Pancreas (tissue), 10 donors: ENCODE measurements at regions not wholly inside any gene's neighbourhood (a gene's known extent, or its start where the extent isn't known, plus 50 kb on each side); places are given as distances from the start of the nearest gene placed in this dataset.
"Not testable (repeated sequence)": the region's sequence is repeated elsewhere in the genome, so short reads cannot be mapped to it uniquely, and the experiment has no call there.

Experiments
- ATAC-seq, 4 donors: fragments of 200-7000 bp; cut with Tn5 transposase; one replicate each; pipeline versions ENCODE4 v1.8.0 to v1.9.1; 2020; ENCODE audit warnings: mild to moderate bottlenecking in 4 of 4, moderate library complexity in 4 of 4
- DNase-seq, 6 donors: peaks; one replicate each; pipeline ENCODE4 v3.0.0-alpha.2; 2020
- FAIRE-seq: peaks from 2 replicates; lab custom pipeline; 2012; peaks lifted over from hg19 to GRCh38; lab: Jason Lieb, UNC
- H3K27ac ChIP-seq, 4 donors: fragments of 200-600 bp; sonication (generic); 1 replicate in 3 of 4; 2 replicates in 1 of 4; pipeline versions ENCODE4 v1.5.0 to v1.8.0; 2020
- H3K27me3 ChIP-seq, 4 donors: fragments of 200-600 bp; one replicate each; pipeline ENCODE4 v1.8.0; 2021
- H3K36me3 ChIP-seq, 3 donors: fragments of 200-600 bp; sonication (generic) in 1 of 3; one replicate each; pipeline versions ENCODE4 v1.5.0 to v1.8.0; 2020 to 2021
- H3K4me1 ChIP-seq, 3 donors: fragments of 200-600 bp; one replicate each; pipeline ENCODE4 v1.8.0; 2021
- H3K4me3 ChIP-seq, 4 donors: fragments of 200-600 bp; sonication (generic) in 2 of 4; one replicate each; pipeline versions ENCODE4 v1.5.0 to v1.8.0; 2020 to 2021
- H3K9me3 ChIP-seq, 4 donors: fragments of 200-600 bp; one replicate each; pipeline ENCODE4 v1.8.0; 2021
- WGBS, 2 donors: extraction: QIAGEN DNeasy Blood & Tissue Kit; methylation state at CpG; one replicate each; pipeline ENCODE4 v1.1.7; 2013; 5-methylcytosine and 5-hydroxymethylcytosine counted together
- intact Hi-C, 3 donors: fragments of 100-400 bp; cut with DNase I; formaldehyde crosslinking; loops; one replicate each; pipeline versions ENCODE4 v1.11.1 to v1.14.2; 2022
- TF ChIP-seq, protein P1 (sequence below), 4 donors: fragments of 200-600 bp; sonication (generic) in 3 of 4; IDR thresholded peaks; one replicate each; pipeline versions ENCODE4 v1.5.0 to v1.8.0; 2021; ENCODE audit warnings: antibody characterized with exemption in 4 of 4
- donor health status: healthy with polysubstance abuse.
- donor health status: DM: no; HTN: no; CAD: no; lungs with moderate emphysema.
- donor health status: DM: no; HTN: no; CAD: no.
- donor health status: control.
- donor health status: control.
- donor health status: Bipolar disorder and iron deficiency.
- donor health status: DM: yes; HTN: yes; CAD: no.
- donor health status: DM: no; HTN: no; CAD: no.
- donor health status: DM: no; HTN: no; CAD: no.
- donor health status: DM: yes; HTN: yes; CAD: no.

DNA sequence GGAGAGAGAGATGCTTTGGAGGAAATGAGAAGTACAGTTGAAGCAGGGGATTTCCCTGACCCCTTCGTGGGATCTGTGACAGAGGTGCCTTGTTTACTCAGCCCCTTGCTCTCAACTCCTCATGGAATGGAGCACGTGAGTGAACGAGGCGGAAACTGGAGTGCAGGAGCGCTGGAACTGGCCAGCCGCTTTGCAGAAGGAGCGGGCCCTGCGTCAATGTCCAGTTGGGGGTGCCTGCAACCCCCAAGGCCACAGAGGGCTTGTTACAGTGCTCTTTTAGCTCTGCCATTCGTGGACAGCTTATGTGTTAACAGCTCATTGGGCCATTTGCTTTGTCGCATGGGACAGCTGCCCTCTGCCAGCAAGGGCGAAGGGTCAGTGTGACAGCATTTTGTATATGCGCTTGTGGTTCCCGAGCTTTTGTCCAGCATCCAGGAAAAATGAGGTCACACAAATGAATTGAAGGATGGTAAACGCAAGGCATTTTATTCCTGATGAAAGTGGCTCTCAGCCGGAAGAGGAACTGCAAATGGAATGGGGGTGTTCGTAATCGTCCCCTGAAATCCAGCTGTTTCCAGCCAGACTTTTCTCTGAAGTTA lies 1395.1 kb downstream of the CDH8 start:
- H3K4me1 ChIP-seq: no peaks in the 10 kb centered on the region
- no peak for FAIRE-seq
- no peak overlapping the region for H3K4me3 ChIP-seq
- ATAC-seq: no peak
- H3K36me3 ChIP-seq: no peaks in the 10 kb centered on the region
- TF ChIP-seq, protein P1, sequence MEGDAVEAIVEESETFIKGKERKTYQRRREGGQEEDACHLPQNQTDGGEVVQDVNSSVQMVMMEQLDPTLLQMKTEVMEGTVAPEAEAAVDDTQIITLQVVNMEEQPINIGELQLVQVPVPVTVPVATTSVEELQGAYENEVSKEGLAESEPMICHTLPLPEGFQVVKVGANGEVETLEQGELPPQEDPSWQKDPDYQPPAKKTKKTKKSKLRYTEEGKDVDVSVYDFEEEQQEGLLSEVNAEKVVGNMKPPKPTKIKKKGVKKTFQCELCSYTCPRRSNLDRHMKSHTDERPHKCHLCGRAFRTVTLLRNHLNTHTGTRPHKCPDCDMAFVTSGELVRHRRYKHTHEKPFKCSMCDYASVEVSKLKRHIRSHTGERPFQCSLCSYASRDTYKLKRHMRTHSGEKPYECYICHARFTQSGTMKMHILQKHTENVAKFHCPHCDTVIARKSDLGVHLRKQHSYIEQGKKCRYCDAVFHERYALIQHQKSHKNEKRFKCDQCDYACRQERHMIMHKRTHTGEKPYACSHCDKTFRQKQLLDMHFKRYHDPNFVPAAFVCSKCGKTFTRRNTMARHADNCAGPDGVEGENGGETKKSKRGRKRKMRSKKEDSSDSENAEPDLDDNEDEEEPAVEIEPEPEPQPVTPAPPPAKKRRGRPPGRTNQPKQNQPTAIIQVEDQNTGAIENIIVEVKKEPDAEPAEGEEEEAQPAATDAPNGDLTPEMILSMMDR (IDR thresholded peaks at IDR 0.05): no peak
- intact Hi-C loops: no loop called here
- no peak for DNase-seq
- H3K27ac ChIP-seq: no peak overlapping the region
- 65 to 74% methylated on average over 17 of the region's 17 CpGs for WGBS, 2 donors
- H3K9me3 ChIP-seq: no peaks in the 10 kb centered on the region
- H3K27me3 ChIP-seq: no peaks in the 10 kb centered on the region

DNA sequence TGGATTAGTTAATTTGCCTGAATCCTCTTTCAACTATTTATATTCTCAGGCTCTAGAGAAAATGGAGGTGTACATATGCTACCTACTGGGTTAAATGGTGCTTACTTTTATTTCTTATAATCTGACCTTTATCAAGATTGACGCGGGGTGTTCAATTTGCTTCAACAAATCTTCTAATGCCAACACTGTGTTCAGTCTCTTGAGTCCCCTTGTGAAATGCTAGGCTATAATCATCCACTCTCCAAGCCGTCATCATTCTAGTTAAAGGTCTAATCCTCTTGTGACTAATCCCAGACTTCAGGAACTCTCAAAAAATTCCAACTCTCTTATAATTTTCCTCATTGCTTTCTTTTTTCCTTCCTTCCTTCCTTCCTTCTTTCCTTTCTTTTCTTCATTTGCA lies 1396.2 kb downstream of the CDH8 start:
- Histone ChIP-seq H3K36me3 (no peaks in the 10 kb centered on the region), H3K9me3 (no peaks in the 10 kb centered on the region), H3K27ac (no peak overlapping the region), H3K4me3 (no peak overlapping the region), H3K4me1 (no peaks in the 10 kb centered on the region), H3K27me3 (no peaks in the 10 kb centered on the region)
- intact Hi-C loops: no loop called here
- WGBS, 2 donors: 69 to 82% methylated on average over 3 of the region's 3 CpGs
- FAIRE-seq: no peak
- no peak for DNase-seq
- TF ChIP-seq, protein P1 (IDR thresholded peaks at IDR 0.05): no peak
- ATAC-seq: no peak

DNA sequence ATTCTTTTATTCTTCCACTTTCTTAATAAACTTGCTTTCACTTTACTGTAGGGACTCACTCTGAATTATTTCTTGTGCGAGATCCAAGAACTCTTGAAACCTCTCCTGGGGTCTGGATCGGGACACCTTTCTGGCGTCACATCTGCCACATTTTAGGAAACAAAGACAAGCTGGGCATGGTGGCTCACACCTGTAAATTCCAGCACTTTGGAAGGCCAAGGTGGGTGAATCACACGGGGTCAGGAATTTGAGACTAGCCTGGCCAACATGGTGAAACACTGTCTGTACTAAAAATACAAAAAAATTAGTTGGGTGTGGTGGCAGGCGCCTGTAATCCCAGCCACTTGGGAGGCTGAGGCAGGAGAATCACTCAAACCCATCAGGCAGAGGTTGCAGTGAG lies 1399.6 kb downstream of the CDH8 start:
- ATAC-seq, H3K36me3 ChIP-seq, H3K27me3 ChIP-seq, intact Hi-C loops, DNase-seq, FAIRE-seq, H3K9me3 ChIP-seq, H3K27ac ChIP-seq, H3K4me3 ChIP-seq, H3K4me1 ChIP-seq: not testable (repeated sequence)
- WGBS, 2 donors: 55% methylated on average over 5 of the region's 5 CpGs

DNA sequence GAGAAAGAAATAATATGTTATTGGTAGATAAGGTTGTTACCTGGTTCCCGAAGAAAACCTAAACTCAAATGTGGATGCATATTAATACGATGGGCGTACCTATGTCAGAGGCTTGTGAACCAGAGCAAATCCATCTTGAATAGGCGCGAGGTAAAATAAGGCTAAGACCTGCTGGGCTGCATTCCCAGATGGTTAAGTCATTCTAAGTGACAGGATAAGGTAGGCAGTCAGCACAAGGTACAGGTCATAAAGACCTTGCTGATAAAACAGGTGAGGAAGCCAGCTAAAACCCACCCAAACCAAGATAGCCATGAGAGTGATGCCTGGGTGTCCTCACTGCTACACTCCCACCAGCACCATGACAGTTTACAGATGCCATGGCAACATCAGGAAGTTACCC lies 1400.1 kb downstream of the CDH8 start:
- FAIRE-seq (no peak), ATAC-seq (no peak), DNase-seq (no peak)
- no peaks in the 10 kb centered on the region for H3K9me3 ChIP-seq
- intact Hi-C loops: no loop called here
- no peaks in the 10 kb centered on the region for H3K36me3 ChIP-seq
- H3K4me1 ChIP-seq: no peaks in the 10 kb centered on the region
- H3K27ac ChIP-seq: no peak overlapping the region
- TF ChIP-seq, protein P1 (IDR thresholded peaks at IDR 0.05): no peak
- WGBS, 2 donors: 52% methylated on average over 5 of the region's 5 CpGs
- no peaks in the 10 kb centered on the region for H3K27me3 ChIP-seq
- no peak overlapping the region for H3K4me3 ChIP-seq

DNA sequence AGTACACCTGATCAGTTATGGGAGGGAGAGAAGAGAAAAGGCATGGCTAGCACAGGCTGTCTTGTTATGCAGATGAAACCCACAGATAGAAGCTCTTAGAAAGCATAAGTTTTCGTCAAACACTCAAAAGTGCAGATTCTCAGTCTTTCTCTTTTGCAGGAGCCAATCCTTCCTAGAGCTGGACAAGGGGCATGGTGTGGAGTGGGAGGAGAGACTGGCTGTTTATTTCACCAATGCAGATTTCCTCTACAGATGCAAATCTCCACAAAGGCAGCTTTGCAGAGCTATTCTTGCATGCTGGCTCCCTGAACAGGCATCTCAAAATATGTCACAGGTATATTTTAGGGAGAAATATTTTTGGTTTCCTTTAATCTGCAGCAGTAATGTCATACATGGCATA lies 1400.7 kb downstream of the CDH8 start:
- H3K4me3 ChIP-seq: no peak overlapping the region
- H3K4me1 ChIP-seq: no peaks in the 10 kb centered on the region
- FAIRE-seq (no peak), DNase-seq (no peak), ATAC-seq (no peak)
- no peaks in the 10 kb centered on the region for H3K36me3 ChIP-seq
- no peaks in the 10 kb centered on the region for H3K9me3 ChIP-seq
- WGBS, 2 donors: 25 to 40% methylated on average over 1 of the region's 1 CpG
- TF ChIP-seq, protein P1 (IDR thresholded peaks at IDR 0.05): no peak
- no peaks in the 10 kb centered on the region for H3K27me3 ChIP-seq
- no peak overlapping the region for H3K27ac ChIP-seq
- intact Hi-C loops: no loop called here
